ENCODE measurements at regions not wholly inside any gene's neighbourhood (a gene's known extent, or its start where the extent isn't known, plus 50 kb on each side); places are given as distances from the start of the nearest gene placed in this dataset.
A peak's percentile ranks its signal among the peaks of the same experiment; 100 is the strongest.
"Not testable (repeated sequence)": the region's sequence is repeated elsewhere in the genome, so short reads cannot be mapped to it uniquely, and the experiment has no call there.

DNA sequence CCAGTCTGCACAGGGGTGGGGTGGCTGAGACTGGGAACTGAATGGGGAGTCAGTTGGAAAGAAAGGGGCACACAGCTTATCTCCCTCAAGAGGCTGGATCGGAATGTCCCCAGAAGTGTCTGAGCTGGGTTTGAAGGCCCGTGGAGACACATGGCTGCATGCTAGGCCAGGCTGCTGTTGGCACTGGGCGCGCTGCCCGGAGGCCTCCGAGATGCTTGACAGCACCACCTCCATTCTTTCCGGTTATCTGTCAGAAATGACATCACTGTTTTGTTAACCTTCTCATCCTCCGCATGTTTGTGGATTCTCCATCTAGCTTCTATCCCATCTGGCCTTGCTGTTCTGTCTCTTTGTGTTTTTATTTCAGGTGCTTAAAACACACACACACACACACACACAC lies 85.5 kb downstream of the APIP start:
- no peak for DNase-seq

DNA sequence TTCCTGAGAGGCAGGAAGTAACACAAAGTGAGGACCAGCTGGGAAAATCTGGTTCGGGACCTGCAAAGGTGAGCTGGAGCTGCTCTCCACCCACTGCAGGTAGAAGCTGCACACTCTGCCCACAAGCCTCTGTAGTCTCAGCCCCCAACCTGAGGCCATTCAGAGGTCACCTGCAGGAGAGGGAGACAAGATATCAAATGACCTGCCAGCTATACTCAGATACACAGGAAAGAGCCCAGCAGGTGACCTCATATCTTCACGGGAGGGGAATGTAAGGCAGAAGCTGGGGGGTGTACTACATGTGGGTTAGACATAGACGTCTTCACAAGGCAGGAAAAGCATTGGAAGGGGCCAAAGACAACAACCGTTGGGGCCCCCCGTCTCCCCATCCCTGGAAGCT lies 86.1 kb downstream of the APIP start:
- no peak for DNase-seq

DNA sequence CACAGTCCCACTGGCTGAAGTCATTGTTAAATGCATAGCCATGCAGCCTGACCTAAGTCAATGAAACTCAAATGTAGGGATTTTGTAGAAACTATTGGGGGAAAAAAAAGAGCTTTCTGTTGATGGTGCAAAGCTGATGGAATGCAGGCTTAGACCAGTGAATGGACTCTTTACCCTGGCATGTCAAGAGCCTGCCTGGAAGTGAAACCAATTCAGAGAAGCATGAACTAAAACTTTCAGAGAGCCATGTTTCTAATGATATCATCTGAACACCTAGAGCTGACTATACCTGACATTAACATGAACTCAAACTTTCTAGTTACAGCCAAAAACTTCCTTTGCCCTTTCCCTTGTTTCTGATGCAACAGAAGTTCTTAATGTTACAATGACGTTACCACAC lies 89.0 kb downstream of the APIP start:
- DNase-seq = no peak

DNA sequence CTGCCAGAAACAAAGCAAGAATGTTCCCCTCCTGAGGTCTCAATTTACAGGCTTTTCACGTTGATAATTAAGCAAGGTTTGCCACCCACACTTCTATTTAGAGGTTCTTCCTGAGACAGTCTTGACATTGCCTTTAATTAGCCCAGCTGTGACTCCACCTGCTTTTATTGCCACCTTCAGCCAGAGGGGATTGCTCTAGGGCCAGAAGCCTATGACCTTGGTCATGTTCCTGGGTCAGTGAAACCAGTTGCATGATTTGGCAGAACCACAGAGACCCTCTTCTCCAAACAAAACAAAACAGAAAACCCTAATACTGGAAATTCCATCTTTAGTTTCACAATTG lies 89.8 kb downstream of the APIP start:
- DNase-seq = no peak

DNA sequence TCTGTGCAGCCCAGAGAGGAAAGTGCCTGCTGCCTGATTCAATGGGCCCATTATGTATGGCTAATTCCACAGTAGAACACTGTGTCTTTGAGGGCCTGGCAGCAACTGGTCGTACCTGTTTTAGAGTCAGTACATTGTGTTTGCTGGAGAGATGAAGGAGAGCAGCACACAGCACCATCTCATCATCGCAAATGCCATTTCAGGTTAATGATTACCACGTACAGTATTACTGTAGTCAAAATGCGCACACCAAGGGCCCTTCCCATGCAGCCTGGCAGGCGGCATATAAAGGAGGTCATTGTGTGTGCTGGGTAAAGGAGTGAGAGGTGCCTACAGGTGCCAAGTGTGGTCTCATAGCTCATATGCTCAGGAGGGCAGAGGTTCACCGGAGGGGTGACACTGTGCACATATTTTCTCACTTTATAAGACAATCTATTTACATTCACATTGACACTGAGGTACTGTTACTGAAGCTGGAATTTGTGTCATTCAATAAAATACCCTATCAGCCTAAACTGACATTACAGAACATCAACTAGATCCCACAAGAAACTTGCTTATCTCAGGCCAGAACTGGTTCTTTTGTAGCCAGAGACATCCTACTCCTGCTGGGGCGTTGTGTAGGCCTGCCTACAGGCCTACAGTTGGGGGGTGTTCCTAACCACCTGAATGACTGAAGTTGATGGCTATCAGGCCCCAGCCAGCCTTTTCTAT lies 90.4 kb downstream of the APIP start:
- DNase-seq = no peak

DNA sequence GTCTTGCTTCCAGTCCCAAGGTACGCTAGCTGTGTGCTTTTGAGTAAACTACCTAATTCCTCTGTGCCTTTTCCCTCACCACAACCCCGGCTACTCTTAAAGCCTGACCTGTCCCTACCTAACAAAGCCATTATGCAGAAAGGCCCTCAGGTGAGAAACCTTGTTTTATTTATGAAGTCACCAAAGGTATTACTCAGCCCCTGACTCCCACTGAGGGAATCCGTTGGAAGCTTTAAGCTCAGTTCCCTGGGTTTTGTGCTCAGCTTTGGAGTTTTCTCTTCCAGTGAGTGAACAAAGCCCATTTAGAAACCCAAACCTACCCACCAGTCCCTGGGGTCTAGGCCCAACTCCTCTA lies 90.9 kb downstream of the APIP start:
- DNase-seq = no peak

DNA sequence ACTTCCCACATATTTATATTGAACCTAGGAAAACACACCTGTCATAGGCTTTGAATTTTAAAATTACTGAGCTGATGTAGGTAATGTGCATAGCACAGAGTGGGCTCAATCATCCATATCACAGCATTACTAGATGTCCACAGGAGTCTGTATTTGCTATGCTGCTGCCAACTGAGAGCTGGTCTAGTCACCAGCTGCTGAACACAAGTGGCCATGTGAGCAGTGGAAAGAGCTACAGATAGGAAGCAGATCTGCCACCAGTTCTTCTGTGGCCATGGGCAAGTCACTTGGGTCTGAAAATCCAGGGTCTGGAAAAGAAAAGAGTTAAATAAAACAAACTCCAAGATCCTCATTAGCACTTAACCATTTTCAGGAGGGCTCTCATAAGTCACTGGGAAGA lies 91.8 kb downstream of the APIP start:
- DNase-seq = no peak

DNA sequence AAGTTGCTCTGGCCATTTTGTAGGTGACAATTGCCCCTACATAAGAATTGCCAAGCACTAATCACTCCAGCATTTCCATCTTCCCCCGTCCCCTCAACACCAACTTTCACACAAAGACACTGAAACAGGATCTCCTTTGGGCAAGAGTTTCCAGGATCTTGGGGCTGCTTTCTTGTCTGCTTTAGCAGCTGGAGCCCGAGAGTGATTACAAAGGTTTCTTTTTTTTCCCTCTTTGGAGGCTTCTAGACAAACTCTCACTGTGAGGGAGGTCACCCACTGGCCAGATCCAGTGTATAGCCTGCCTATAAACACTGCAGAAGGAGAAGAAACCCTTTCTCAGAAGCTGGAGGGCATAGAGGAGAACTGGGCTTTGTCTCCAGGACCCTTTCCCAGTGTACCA lies 92.5 kb downstream of the APIP start:
- no peak for DNase-seq

DNA sequence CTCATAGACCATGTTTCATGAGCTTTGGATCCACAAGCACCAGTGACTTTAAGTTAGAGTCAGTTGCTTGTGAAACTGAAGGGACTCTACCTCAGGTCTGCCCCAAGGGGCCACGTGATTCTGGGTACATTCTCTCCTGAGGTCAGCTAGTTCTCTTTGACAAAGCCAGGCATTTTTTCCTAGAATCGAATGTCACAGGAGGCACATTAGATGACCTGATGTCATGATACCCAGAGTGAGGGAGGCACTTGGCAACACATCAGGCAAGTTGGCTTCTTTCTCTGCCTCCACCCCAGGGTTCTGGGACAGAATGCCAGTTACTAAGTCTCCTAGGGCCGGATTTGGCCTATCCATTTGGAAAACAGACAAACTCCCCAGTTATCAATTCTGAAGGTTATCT lies 93.0 kb downstream of the APIP start:
- DNase-seq = no peak

DNA sequence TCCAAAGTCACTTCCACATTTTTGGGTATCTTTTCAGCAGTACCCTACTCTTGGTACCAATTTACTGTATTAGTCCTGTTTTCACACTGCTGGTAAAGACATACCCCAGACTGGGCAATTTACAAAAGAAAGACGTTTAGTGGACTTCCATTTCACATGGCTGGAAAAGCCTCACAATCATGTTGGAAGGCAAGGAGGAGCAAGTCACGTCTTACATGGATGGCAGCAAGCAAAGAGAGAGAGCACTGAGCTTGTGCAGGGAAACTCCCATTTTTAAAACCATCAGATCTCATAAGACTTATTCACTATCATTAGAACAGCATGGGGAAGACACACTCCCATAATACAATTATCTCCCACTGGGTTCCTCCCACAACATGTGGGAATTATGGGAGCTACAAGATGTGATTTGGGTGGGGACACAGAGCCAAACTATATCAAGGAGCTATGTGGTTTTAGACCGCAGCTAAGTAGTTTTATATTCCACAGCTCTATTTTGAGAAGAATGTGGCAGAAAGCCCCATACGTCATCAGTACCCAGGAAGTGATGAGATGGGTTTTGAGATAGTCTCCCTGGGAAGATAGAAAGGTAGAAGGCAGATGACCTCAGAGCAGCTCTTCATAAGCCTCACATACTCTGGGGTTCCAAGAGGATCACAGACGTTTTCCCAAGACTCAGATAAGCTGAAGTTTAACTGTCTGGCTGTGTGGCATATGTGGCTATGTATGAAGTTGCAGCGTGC lies 96.3 kb downstream of the APIP start:
- peak; percentile 25 for DNase-seq

DNA sequence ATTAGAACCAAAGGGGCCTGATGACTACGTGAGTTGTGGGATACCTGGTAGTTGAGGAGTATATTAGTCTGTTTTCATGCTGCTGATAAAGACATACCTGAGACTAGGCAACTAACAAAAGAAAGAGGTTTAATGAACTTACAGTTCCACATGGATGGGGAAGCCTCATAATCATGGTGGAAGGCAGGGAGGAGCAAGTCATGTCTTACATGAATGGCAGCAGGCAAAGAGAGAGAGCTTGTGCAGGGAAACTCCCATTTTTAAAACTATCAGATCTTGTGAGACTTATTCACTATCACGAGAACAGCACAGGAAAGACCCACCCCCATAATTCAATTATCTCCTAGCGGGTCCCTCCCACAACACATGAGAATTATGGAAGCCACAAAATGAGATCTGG lies 98.4 kb downstream of the APIP start:
- not testable (repeated sequence) for DNase-seq

DNA sequence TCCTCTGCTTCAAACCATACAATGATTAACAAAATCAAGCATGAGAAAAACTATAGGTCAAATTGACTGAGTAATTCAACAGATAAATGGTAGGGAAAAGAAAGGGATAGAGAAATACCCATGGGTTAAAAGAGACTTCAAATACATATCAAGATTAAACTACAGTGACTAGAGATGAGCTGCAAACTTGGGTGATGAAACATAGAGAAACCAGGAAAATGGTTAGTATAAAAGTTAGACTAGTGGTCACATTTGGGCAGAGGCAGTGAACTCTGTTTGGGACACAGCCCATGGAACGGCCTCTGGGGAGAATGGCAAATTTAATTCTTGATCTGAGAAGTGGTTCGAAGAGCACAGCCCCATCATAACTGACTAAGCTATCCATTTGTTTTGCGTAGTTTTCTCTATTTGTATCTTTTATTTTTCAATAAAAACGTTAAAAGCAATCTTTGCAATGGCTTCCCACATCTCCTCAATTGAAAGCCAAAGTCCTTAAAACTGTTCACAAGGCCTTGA lies 99.4 kb downstream of the APIP start:
- no peak for DNase-seq

DNA sequence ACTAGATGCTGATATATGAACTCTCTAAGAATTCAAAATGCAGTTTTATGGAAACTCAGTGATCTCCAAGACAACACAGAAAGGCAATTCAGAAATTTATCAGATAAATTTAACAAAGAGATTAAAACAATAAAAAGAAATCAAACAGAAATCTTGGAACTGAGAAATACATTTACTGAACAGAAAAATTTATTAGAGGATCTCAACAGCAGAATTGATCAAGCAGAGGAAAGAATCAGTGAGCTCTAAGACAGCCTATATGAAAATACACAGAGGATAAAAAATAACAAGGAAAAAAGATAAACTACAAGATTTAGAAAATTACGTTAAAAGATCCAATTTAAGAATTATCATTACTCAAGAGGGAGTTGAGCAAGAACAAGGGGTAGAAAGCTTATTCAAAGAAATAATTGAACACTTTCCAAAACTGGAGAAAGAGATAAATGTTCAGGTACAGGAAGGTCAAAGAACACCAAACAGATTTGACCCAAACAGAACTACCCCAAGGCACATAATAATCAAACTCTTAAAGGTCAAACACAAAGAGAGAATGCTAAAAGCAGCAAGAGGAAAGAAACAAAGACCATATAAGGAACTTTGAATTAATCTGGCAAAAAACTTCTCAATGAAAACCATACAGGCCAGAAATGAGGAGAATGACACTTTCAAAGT lies 103.1 kb downstream of the APIP start:
- no peak for DNase-seq

DNA sequence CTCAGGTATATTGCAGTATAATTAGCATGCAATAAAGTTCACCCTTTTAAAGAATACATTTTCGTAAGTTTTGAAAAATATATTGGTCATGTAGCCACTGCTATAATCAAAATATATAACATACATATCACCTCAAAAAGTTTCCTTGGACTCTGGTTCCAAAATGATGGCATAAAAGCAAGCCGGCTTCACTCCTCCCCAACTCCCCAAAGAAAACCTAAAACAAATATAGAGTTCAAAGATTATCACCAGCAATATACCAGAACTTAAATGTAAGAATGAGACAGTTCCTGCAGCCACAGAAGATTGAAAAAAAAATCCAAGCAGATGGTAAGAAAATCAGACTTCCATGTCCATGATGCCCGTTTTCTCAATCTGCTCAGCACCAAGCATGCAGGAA lies 104.3 kb downstream of the APIP start:
- DNase-seq = no peak

DNA sequence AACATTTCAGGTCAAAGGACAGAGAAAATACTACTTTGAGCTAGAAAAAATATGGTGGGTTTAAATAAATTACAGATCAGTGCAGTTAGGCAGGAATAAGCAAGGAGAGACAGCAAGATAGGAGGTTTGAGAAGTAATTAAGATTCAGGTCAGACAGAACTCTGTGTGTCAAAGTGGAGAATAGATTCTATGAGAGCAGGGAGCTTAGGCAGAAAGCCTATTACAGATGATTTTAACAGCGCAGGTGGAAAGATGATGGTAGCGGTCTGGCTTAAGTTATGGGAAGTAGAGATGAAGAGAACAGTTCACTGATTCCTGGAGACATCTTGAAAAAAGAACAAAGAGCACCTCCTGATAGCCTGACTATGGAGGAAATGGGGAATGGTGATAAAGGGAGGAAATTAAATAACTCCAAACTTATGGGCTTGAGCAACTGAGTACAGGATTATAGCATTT lies 106.0 kb downstream of the APIP start:
- no peak for DNase-seq

DNA sequence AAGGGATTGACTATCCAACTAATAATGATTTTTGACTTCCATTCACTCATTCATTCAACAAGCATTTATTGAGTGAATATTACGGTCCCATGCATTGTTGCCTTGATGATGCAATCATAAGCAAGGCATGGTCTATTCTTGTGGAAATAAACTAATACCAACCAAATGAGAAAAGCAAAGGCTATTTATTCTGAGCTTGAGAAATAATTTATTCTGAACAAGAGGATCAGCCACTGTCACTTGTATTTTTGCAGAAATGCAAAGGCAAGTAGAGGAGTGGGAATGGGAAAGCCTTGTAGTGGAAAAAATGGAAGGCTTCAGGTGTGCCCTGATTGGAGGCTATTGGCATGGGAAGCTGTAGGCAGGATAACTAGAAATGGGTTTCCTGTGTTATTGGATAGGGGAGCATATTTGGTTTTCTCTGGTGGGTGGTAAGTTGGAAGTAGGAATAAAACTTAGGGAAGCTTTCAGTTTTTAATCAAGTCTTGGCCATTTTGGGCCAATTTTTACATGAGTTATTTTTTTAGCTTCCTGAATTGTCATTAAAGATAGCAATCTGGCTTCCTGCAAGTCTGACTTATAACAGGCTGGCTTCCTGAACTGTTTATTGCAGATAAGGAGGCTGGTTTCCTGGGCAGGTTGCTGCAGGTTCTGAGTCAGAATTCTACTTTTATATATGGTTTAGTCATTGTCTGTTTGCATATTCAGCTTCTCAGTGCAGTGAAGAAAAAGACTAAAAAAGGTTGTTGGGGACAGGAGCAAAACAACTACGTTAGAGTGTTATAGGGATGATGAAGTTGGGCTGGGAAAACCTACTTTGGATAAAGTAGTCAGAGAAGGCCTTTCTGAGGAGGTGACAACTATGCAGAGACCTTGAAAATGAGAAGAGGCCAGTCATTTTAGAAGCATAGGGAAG lies 106.7 kb downstream of the APIP start:
- DNase-seq = no peak

DNA sequence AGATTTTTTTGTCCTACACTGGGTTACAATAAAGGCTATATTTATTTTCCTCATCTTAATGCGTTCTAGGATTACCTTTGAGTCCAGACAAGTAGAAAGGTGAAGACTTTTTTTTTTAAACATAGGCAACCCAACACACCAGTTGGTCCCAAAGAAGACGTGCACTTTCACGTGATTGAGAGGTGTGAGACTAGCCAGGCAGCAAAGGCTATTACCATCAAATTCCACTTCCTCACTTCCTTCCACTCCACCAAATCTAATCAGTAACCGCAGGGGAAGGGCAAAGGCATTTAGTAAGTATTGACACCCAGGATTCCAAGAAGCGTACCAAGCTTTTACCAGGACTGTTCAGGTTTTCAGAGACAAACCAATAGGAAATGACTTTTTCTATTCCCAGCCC lies 109.3 kb downstream of the APIP start:
- DNase-seq = no peak

DNA sequence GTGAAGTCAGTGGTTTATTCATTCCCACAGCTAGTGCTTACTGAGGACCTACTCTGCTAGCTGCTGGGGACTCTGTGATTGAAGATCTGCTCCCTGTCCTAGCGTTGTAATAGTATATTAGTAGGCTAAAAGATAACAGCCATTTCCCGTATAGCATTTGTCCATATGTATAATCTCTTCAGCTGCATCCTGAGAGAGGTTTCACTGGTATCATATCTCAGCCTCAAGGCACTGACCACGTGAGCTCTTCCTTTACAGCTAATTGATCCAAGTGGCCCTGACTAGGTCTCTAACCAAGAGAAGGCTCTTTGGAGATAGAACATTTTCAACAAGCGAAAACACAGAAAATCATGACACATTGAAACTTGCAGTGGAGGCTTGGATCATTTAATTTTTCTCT lies 110.2 kb downstream of the APIP start:
- no peak for DNase-seq

DNA sequence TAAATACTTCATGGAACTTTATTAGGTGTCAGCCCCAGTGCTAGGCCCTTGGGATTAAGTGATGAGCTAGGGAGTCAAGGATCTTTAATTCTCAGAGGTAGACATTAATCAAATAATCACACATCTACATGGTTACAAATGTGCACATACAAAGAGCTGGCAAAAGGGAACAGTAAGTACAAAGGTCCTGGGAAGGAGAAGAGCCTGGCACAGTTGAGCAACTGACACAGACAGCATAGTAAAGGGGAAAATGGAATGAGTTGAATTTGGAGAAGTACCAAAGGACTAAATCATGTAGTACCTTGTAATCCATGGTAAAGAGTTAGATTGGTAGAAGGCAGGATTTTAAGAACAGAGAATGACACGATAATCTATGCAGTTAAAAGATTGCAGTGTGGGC lies 116.3 kb downstream of the APIP start:
- DNase-seq = no peak

DNA sequence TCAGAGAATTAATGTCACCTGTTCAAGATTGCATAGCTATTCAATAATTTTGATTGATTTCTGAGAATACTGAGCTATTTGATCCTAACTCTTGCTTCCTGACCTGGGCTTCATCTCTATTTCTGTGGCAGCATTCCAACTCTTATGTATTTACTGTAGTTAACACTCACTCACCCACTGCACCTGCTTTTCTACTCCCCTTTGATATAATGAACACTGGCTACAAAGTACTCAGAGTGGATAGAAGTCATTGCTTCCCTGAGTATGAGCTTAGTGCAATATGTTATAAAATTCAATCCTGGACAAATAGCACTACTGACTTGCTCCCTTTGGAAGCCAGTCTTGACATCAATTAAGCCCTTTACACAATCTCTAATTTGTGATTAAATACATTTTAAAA lies 117.2 kb downstream of the APIP start:
- no peak for DNase-seq

DNA sequence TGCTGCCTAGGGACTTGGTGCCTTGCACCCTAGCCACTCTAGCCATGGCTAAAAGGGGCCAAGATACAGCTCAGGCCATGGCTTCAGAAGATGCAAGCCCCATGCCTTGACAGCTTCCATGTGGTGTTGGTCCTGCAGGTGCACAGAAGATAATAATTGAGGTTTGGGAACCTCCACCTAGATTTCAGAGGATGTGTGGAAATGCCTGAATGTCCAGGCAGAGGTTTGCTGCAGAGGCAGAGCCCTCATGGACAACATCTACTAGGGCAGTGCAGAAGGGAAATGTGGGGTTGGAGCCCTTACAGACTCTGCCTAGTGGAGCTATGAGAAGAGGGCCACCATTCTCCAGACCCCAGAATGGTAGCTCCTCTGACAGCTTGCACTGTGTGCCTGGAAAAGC lies 118.7 kb downstream of the APIP start:
- not testable (repeated sequence) for DNase-seq

DNA sequence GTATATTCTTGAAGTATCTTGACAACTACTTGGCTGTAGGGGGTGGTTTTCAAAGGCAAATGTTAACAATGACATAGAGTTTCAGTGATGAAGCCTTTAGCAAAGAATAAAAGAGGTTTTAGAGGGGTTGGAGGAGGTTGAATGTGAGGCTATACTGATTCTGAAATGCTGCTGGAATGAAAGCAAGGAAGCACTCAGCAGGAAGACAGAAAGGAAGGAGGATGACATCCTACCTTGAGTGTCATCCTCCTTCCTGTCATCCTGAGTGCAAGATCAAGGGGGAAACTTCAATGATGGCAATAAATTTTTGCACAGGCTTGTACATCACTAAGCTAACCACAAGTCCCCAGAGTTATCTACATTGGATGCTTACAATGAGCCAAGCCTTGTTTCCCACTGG lies 120.5 kb downstream of the APIP start:
- DNase-seq = no peak

DNA sequence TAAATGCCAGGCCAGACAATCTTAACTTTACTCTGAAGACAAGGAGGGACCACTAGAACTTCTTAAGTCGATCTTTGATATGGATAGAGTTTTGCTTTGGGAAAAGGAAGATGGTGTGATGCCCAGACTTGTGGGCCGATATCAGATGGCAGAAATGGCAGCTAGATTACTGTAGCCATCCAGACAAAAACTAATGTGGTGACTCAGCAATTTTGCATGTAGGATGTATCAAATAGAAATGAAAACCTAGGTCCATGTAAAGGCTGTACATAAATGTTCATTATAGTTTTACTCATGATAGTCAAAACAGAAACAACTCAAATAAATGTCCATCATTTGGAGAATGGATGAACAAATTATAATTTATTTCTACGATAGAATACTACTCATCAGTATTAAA lies 121.5 kb downstream of the APIP start:
- DNase-seq = no peak
